SU-DHL-6 (cell line): ENCODE measurements at regions not wholly inside any gene's neighbourhood (a gene's known extent, or its start where the extent isn't known, plus 50 kb on each side); places are given as distances from the start of the nearest gene placed in this dataset.

Experiments
- CTCF ChIP-seq: fragments of 200-600 bp; sonication (generic); IDR thresholded peaks from one replicate; pipeline ENCODE4 v1.5.1; 2017; ENCODE audit warnings: antibody characterized with exemption, mild to moderate bottlenecking, low read length, moderate library complexity; ENCODE audit not compliant: insufficient read depth, poor library complexity, severe bottlenecking
- EZH2phosphoT487 ChIP-seq: fragments of 200-600 bp; sonication (generic), shearing (Covaris generic); conservative IDR thresholded peaks from 2 replicates; pipeline ENCODE4 v1.6.1; 2018; ENCODE audit warnings: mild to moderate bottlenecking, antibody characterized with exemption, low read length, moderate library complexity, mixed read lengths

GRCh38 chr2:132267105-132267497, 105.3 kb upstream of the ANKRD30BL start:
- TF ChIP-seq CTCF (no peak), EZH2phosphoT487 (no peak)
